Upper lobe of left lung (tissue), 6 donors: ENCODE measurements at regions not wholly inside any gene's neighbourhood (a gene's known extent, or its start where the extent isn't known, plus 50 kb on each side); places are given as distances from the start of the nearest gene placed in this dataset.

Experiments
- ATAC-seq, 2 donors: fragments of 200-7000 bp; cut with Tn5 transposase; one replicate each; pipeline ENCODE4 v1.9.1; 2022; ENCODE audit warnings: mild to moderate bottlenecking in 2 of 2, moderate library complexity in 2 of 2; ENCODE audit not compliant: low FRiP score in 2 of 2
- DNase-seq, 2 donors: peaks; one replicate each; pipeline ENCODE4 v3.0.0-alpha.2; 2019 to 2020
- H3K27ac ChIP-seq, 4 donors: fragments of 200-600 bp; sonication (generic); one replicate each; pipeline ENCODE4 v1.5.1; 2016 to 2019
- H3K27me3 ChIP-seq, 4 donors: fragments of 200-600 bp; sonication (generic); one replicate each; pipeline ENCODE4 v1.5.1; 2017 to 2019
- H3K36me3 ChIP-seq, 4 donors: fragments of 200-600 bp; sonication (generic); one replicate each; pipeline ENCODE4 v1.5.1; 2016 to 2019
- H3K4me1 ChIP-seq, 4 donors: fragments of 200-600 bp; sonication (generic); one replicate each; pipeline ENCODE4 v1.5.1; 2018 to 2019
- H3K4me3 ChIP-seq, 4 donors: fragments of 200-600 bp; sonication (generic); one replicate each; pipeline ENCODE4 v1.5.1; 2017 to 2019; ENCODE audit warnings: mild to moderate bottlenecking in 2 of 4, moderate library complexity in 1 of 4
- H3K9me3 ChIP-seq, 4 donors: fragments of 200-600 bp; sonication (generic); one replicate each; pipeline ENCODE4 v1.5.1; 2018 to 2019
- EP300 ChIP-seq, 4 donors: sonication (generic); formaldehyde crosslinking; IDR thresholded peaks; one replicate each; pipeline ENCODE4 v1.5.1; 2017; ENCODE audit warnings: antibody characterized with exemption in 4 of 4, control low read depth in 2 of 4
- POLR2A ChIP-seq, 4 donors: fragments of 450-650 bp; IDR thresholded peaks; one replicate each; pipeline ENCODE4 v1.5.1; 2016 to 2017; ENCODE audit warnings: antibody characterized with exemption in 4 of 4, mild to moderate bottlenecking in 2 of 4
- POLR2AphosphoS5 ChIP-seq, 2 donors: sonication (generic); formaldehyde crosslinking; IDR thresholded peaks; one replicate each; pipeline ENCODE4 v1.5.1; 2017; ENCODE audit warnings: antibody characterized with exemption in 2 of 2
- WGBS, 2 donors: methylation state at CpG; one replicate each; pipeline ENCODE4 v1.1.5; 2017 to 2018; 5-methylcytosine and 5-hydroxymethylcytosine counted together
- TF ChIP-seq, protein P1 (sequence below), 6 experiments: fragments of 450-650 bp in 4 of 6; fragments of 200-600 bp in 2 of 6; sonication (generic) in 2 of 6; IDR thresholded peaks; one replicate each; pipeline ENCODE4 v1.5.1; 2016 to 2019; ENCODE audit warnings: antibody characterized with exemption in 6 of 6
- donor health status: DM: no; HTN: no; CAD: no; lungs with moderate emphysema.
- donor health status: DM: no; HTN: yes; CAD: no; lungs with severe emphysema.

DNA sequence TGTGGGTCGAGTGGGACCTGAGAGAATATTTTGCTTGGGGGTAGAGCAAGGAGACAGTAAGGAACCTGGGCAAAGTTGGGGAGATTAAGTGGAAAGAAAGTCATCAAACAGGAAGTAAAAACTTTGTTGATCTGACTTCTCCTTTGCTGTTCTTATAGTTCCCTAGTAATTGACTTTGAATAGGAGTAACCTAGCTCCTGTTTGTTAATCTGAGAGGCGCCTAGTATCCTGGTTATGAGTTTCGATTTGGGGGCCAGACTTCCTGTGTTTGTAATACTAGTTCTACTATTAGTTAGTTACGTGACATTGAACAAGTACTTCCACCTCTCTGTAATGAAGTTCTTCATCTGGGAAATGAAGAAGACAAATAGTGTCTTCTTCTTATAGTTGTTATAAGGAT is 99.1 kb downstream of the ZNF365 start:
- TF ChIP-seq POLR2A (IDR thresholded peaks at IDR 0.05) (no peak), EP300 (IDR thresholded peaks at IDR 0.05) (no peak), POLR2AphosphoS5 (IDR thresholded peaks at IDR 0.05) (no peak)
- TF ChIP-seq, protein P1, sequence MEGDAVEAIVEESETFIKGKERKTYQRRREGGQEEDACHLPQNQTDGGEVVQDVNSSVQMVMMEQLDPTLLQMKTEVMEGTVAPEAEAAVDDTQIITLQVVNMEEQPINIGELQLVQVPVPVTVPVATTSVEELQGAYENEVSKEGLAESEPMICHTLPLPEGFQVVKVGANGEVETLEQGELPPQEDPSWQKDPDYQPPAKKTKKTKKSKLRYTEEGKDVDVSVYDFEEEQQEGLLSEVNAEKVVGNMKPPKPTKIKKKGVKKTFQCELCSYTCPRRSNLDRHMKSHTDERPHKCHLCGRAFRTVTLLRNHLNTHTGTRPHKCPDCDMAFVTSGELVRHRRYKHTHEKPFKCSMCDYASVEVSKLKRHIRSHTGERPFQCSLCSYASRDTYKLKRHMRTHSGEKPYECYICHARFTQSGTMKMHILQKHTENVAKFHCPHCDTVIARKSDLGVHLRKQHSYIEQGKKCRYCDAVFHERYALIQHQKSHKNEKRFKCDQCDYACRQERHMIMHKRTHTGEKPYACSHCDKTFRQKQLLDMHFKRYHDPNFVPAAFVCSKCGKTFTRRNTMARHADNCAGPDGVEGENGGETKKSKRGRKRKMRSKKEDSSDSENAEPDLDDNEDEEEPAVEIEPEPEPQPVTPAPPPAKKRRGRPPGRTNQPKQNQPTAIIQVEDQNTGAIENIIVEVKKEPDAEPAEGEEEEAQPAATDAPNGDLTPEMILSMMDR (IDR thresholded peaks at IDR 0.05), result no peak
- Histone ChIP-seq H3K9me3 (no peaks in the 10 kb centered on the region), H3K27me3 (no peaks in the 10 kb centered on the region), H3K27ac (no peak overlapping the region), H3K4me1 (no peaks in the 10 kb centered on the region), H3K36me3 (no peaks in the 10 kb centered on the region), H3K4me3 (no peak overlapping the region)
- peak in 1 of 2 donors; percentile 24 for ATAC-seq
- DNase-seq, result no peak
- WGBS, 2 donors, result 62 to 63% methylated on average over 4 of the region's 4 CpGs

DNA sequence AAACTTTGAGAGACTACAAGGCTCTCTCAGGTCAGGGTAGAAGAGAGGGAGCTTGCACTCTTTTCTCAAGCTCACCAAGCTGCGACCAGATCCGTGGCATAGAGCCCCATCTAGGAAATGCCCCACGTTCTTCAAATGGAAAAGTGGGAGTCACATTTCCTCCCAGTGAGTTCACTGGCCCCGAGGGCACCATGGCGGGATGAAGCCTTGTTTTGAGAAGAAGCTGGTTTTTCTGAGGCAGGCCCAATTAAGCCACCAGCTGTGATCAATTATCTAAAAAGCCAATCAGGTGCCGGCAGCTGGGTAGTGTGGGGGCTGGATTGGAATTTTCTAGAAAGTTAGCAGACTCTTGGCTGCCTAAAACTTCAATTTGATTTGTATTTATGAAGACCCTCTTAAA is 101.4 kb downstream of the ZNF365 start:
- no peak for DNase-seq
- no peak overlapping the region for H3K27ac ChIP-seq
- H3K9me3 ChIP-seq, result no peaks in the 10 kb centered on the region
- H3K4me3 ChIP-seq, result no peak overlapping the region
- TF ChIP-seq POLR2AphosphoS5 (IDR thresholded peaks at IDR 0.05) (no peak), POLR2A (IDR thresholded peaks at IDR 0.05) (no peak), EP300 (IDR thresholded peaks at IDR 0.05) (no peak)
- TF ChIP-seq, protein P1 (IDR thresholded peaks at IDR 0.05), result no peak
- 67 to 87% methylated on average over 6 of the region's 6 CpGs for WGBS, 2 donors
- no peaks in the 10 kb centered on the region for H3K27me3 ChIP-seq
- H3K4me1 ChIP-seq, result no peaks in the 10 kb centered on the region
- ATAC-seq, result no peak
- H3K36me3 ChIP-seq, result no peaks in the 10 kb centered on the region

DNA sequence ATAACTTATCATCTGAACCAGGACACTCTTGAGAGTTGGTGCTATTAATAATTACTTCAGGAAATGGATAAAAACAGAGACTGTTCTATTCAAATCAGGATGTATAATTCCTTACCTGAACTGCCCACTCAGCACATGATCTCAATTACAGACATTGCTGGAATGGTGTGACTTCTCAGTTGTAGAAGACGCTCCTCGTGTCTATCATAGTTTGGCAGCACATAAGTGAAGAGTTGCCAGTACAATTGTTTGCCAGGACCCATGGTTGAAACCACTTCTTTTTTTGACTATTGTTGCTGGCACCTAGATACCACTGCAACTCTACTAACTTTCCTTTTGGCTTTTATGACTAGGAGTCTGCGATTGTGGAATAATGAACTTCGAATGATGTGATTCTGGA is 105.4 kb downstream of the ZNF365 start:
- Histone ChIP-seq H3K4me1 (no peaks in the 10 kb centered on the region), H3K4me3 (no peak overlapping the region), H3K27me3 (no peaks in the 10 kb centered on the region), H3K36me3 (no peaks in the 10 kb centered on the region), H3K9me3 (no peaks in the 10 kb centered on the region), H3K27ac (no peak overlapping the region)
- TF ChIP-seq POLR2A (IDR thresholded peaks at IDR 0.05) (no peak), POLR2AphosphoS5 (IDR thresholded peaks at IDR 0.05) (no peak)
- TF ChIP-seq, protein P1 (IDR thresholded peaks at IDR 0.05), result no peak
- ATAC-seq (no peak), DNase-seq (no peak)
- 72 to 92% methylated on average over 4 of the region's 4 CpGs for WGBS, 2 donors

DNA sequence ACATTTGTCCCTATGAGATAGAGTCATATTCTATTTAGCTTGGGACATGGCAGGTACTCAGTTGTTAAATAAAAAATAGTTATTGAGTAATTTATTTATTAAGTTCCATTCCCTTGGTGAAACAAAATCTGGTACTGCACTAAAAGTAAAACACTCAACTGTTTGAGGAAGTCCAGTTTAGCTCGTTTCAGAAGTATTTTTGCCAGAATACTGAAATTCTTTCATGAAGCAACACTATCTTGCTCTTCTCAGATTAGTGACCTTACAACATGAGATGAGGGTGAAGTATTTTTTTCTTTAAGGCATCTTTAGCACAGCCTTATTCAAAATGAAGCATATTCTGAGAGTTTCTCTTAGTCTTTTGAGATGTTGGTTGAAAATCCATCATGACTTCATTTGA is 106.0 kb downstream of the ZNF365 start:
- Histone ChIP-seq H3K4me3 (no peak overlapping the region), H3K4me1 (no peaks in the 10 kb centered on the region), H3K9me3 (no peaks in the 10 kb centered on the region), H3K27ac (no peak overlapping the region), H3K27me3 (no peaks in the 10 kb centered on the region), H3K36me3 (no peaks in the 10 kb centered on the region)
- 9 to 15% methylated on average over 1 of the region's 1 CpG for WGBS, 2 donors
- TF ChIP-seq POLR2AphosphoS5 (IDR thresholded peaks at IDR 0.05) (no peak), EP300 (IDR thresholded peaks at IDR 0.05) (no peak), POLR2A (IDR thresholded peaks at IDR 0.05) (no peak)
- TF ChIP-seq, protein P1 (IDR thresholded peaks at IDR 0.05), result no peak
- ATAC-seq (no peak), DNase-seq (no peak)

DNA sequence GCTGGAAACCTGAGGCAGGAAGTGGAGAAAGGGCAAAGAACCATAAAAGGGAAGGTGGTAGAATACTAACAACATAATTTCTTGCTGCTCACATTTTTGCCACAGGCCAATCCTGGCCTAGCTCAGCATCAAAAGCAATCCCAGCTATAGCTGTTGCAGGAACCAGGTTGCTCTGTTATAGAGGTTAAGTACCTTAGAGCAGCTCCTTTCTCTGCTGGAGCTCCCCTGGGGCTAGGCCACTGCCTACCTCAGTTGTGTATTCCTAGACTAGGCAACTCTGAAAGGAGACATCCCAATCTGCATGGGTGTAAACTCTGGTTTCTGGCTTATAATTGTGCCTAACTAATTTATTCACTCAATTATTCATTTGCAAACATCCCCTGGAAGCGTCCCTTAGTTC is 108.4 kb downstream of the ZNF365 start:
- Histone ChIP-seq H3K36me3 (no peaks in the 10 kb centered on the region), H3K9me3 (no peaks in the 10 kb centered on the region), H3K27me3 (no peaks in the 10 kb centered on the region), H3K4me3 (no peak overlapping the region), H3K4me1 (no peaks in the 10 kb centered on the region), H3K27ac (no peak overlapping the region)
- ATAC-seq, result no peak
- DNase-seq, result no peak
- TF ChIP-seq EP300 (IDR thresholded peaks at IDR 0.05), result no peak
- 79 to 89% methylated on average over 1 of the region's 1 CpG for WGBS, 2 donors
